Vagina (tissue), 1 donor: ENCODE measurements at regions not wholly inside any gene's neighbourhood (a gene's known extent, or its start where the extent isn't known, plus 50 kb on each side); places are given as distances from the start of the nearest gene placed in this dataset. TPM values are rescaled to one million over a fixed set of nuclear protein-coding genes. Genes with fewer than 3 reads are reported as not detected.

Experiments used
- small RNA-seq: library from RNA; depleted of rRNA; stranded (forward); fragments of <200 nt; gene quantifications from one replicate; pipeline ENCODE3, GENCODE V24; 2016

Small RNA genes lying in the stretch of these regions (small RNA-seq; reads per million reads assigned to genes)
- gene AL662814.1, result not detected
